ENCODE measurements at regions not wholly inside any gene's neighbourhood (a gene's known extent, or its start where the extent isn't known, plus 50 kb on each side); places are given as distances from the start of the nearest gene placed in this dataset.
"Not testable (repeated sequence)": the region's sequence is repeated elsewhere in the genome, so short reads cannot be mapped to it uniquely, and the experiment has no call there.

GRCh38 chr5:15117688-15118087 is 246.1 kb upstream of the ANKH start:
- H3K4me3 Mint-ChIP-seq, result no peak overlapping the region
- peaks cover 8% of the 10 kb centered on the region in 2 donors for H3K9me3 Mint-ChIP-seq
- H3K4me1 Mint-ChIP-seq (ENCODE audit: low read depth), result no peaks in the 10 kb centered on the region
- no peak for DNase-seq
- peaks cover 0 to 7% of the 10 kb centered on the region in 2 donors for H3K36me3 Mint-ChIP-seq (ENCODE audit: insufficient read depth in 2 of 2)
- H3K27me3 Mint-ChIP-seq (ENCODE audit: low read depth), result no peaks in the 10 kb centered on the region
- ATAC-seq (replicated peaks in 1 of 2), result no peak
- no peak overlapping the region for H3K27ac Mint-ChIP-seq

- peaks cover 0 to 6% of the 10 kb centered on the region in 2 donors for H3K36me3 Mint-ChIP-seq (ENCODE audit: insufficient read depth in 2 of 2)
- no peak overlapping the region for H3K4me3 Mint-ChIP-seq
- ATAC-seq (replicated peaks in 1 of 2), result no peak
- H3K4me1 Mint-ChIP-seq (ENCODE audit: low read depth), result no peaks in the 10 kb centered on the region
- H3K27ac Mint-ChIP-seq, result peak overlapping the region; percentile 48
- no peaks in the 10 kb centered on the region for H3K27me3 Mint-ChIP-seq (ENCODE audit: low read depth)
- peaks cover 7 to 8% of the 10 kb centered on the region in 2 donors for H3K9me3 Mint-ChIP-seq
- DNase-seq, result no peak
Observed at GRCh38 chr5:15116996-15117395, 245.4 kb upstream of the ANKH start.

GRCh38 chr5:15106530-15107283 is 235.1 kb upstream of the ANKH start:
- no peaks in the 10 kb centered on the region for H3K4me1 Mint-ChIP-seq (ENCODE audit: low read depth)
- H3K9me3 Mint-ChIP-seq, result no peaks in the 10 kb centered on the region
- DNase-seq (no peak), ATAC-seq (replicated peaks in 1 of 2) (no peak)
- H3K27me3 Mint-ChIP-seq (ENCODE audit: low read depth), result no peaks in the 10 kb centered on the region
- H3K27ac Mint-ChIP-seq, result no peak overlapping the region
- H3K36me3 Mint-ChIP-seq (ENCODE audit: insufficient read depth in 2 of 2), result no peaks in the 10 kb centered on the region
- H3K4me3 Mint-ChIP-seq, result no peak overlapping the region

GRCh38 chr5:15105799-15106393 is 234.3 kb upstream of the ANKH start:
- peak; percentile 43 to 47 for ATAC-seq (replicated peaks in 1 of 2)
- no peaks in the 10 kb centered on the region for H3K9me3 Mint-ChIP-seq
- H3K4me1 Mint-ChIP-seq (ENCODE audit: low read depth), result no peaks in the 10 kb centered on the region
- no peaks in the 10 kb centered on the region for H3K27me3 Mint-ChIP-seq (ENCODE audit: low read depth)
- peak; percentile 25 to 40 for DNase-seq
- no peak overlapping the region for H3K4me3 Mint-ChIP-seq
- H3K27ac Mint-ChIP-seq, result no peak overlapping the region
- no peaks in the 10 kb centered on the region for H3K36me3 Mint-ChIP-seq (ENCODE audit: insufficient read depth in 2 of 2)

- H3K4me1 Mint-ChIP-seq (ENCODE audit: low read depth), result no peaks in the 10 kb centered on the region
- no peak overlapping the region for H3K27ac Mint-ChIP-seq
- DNase-seq (no peak), ATAC-seq (replicated peaks in 1 of 2) (no peak)
- H3K36me3 Mint-ChIP-seq (ENCODE audit: insufficient read depth in 2 of 2), result peaks cover 0 to 2% of the 10 kb centered on the region in 2 donors
- H3K4me3 Mint-ChIP-seq, result no peak overlapping the region
- H3K27me3 Mint-ChIP-seq (ENCODE audit: low read depth), result no peaks in the 10 kb centered on the region
- H3K9me3 Mint-ChIP-seq, result peaks cover 0 to 5% of the 10 kb centered on the region in 2 donors
Observed at GRCh38 chr5:15103864-15104263, 232.3 kb upstream of the ANKH start.

GRCh38 chr5:15103130-15103529 is 231.6 kb upstream of the ANKH start:
- ATAC-seq (replicated peaks in 1 of 2) (peak in 1 of 2 donors; percentile 50), DNase-seq (peak in 1 of 2 donors; percentile 13)
- H3K27me3 Mint-ChIP-seq (ENCODE audit: low read depth), result no peaks in the 10 kb centered on the region
- H3K4me1 Mint-ChIP-seq (ENCODE audit: low read depth), result no peaks in the 10 kb centered on the region
- H3K36me3 Mint-ChIP-seq (ENCODE audit: insufficient read depth in 2 of 2), result peaks cover 0 to 2% of the 10 kb centered on the region in 2 donors
- H3K9me3 Mint-ChIP-seq, result peaks cover 0 to 5% of the 10 kb centered on the region in 2 donors
- H3K4me3 Mint-ChIP-seq, result no peak overlapping the region
- peak overlapping the region; percentile 41 for H3K27ac Mint-ChIP-seq

- no peaks in the 10 kb centered on the region for H3K4me1 Mint-ChIP-seq (ENCODE audit: low read depth)
- H3K4me3 Mint-ChIP-seq, result no peak overlapping the region
- DNase-seq, result no peak
- H3K27ac Mint-ChIP-seq, result no peak overlapping the region
- H3K9me3 Mint-ChIP-seq, result peaks cover 2 to 6% of the 10 kb centered on the region in 2 donors
- peaks cover 0 to 2% of the 10 kb centered on the region in 2 donors for H3K36me3 Mint-ChIP-seq (ENCODE audit: insufficient read depth in 2 of 2)
- ATAC-seq (replicated peaks in 1 of 2), result no peak
- no peaks in the 10 kb centered on the region for H3K27me3 Mint-ChIP-seq (ENCODE audit: low read depth)
Observed at GRCh38 chr5:15097552-15097951, 226.0 kb upstream of the ANKH start.

- not testable (repeated sequence) for H3K27ac Mint-ChIP-seq; H3K9me3 Mint-ChIP-seq; ATAC-seq (replicated peaks in 1 of 2); H3K4me1 Mint-ChIP-seq (ENCODE audit: low read depth); H3K4me3 Mint-ChIP-seq; H3K27me3 Mint-ChIP-seq (ENCODE audit: low read depth); DNase-seq; H3K36me3 Mint-ChIP-seq (ENCODE audit: insufficient read depth in 2 of 2)
Observed at GRCh38 chr5:15096686-15097085, 225.1 kb upstream of the ANKH start.

GRCh38 chr5:15092801-15093200 is 221.2 kb upstream of the ANKH start:
- Mint-ChIP-seq H3K36me3 (ENCODE audit: insufficient read depth in 2 of 2) (no peaks in the 10 kb centered on the region), H3K27me3 (ENCODE audit: low read depth) (no peaks in the 10 kb centered on the region), H3K4me1 (ENCODE audit: low read depth) (no peaks in the 10 kb centered on the region), H3K27ac (no peak overlapping the region), H3K9me3 (peaks cover 6 to 7% of the 10 kb centered on the region in 2 donors), H3K4me3 (no peak overlapping the region)
- ATAC-seq (replicated peaks in 1 of 2) (no peak), DNase-seq (no peak)

- Mint-ChIP-seq H3K4me1 (ENCODE audit: low read depth) (no peaks in the 10 kb centered on the region), H3K36me3 (ENCODE audit: insufficient read depth in 2 of 2) (no peaks in the 10 kb centered on the region), H3K27me3 (ENCODE audit: low read depth) (no peaks in the 10 kb centered on the region), H3K4me3 (no peak overlapping the region), H3K9me3 (peaks cover 4 to 6% of the 10 kb centered on the region in 2 donors), H3K27ac (no peak overlapping the region)
- no peak for DNase-seq
- ATAC-seq (replicated peaks in 1 of 2), result no peak
Observed at GRCh38 chr5:15085671-15086070, 214.1 kb upstream of the ANKH start.

- Mint-ChIP-seq H3K27ac (no peak overlapping the region), H3K4me1 (ENCODE audit: low read depth) (no peaks in the 10 kb centered on the region), H3K9me3 (peaks cover 0 to 2% of the 10 kb centered on the region in 2 donors), H3K4me3 (no peak overlapping the region), H3K27me3 (ENCODE audit: low read depth) (peaks cover 5% of the 10 kb centered on the region), H3K36me3 (ENCODE audit: insufficient read depth in 2 of 2) (no peaks in the 10 kb centered on the region)
- ATAC-seq (replicated peaks in 1 of 2) (no peak), DNase-seq (no peak)
Observed at GRCh38 chr5:15082096-15082495, 210.5 kb upstream of the ANKH start.

- no peak for ATAC-seq (replicated peaks in 1 of 2)
- H3K4me3 Mint-ChIP-seq, result no peak overlapping the region
- peaks cover 0 to 2% of the 10 kb centered on the region in 2 donors for H3K9me3 Mint-ChIP-seq
- H3K4me1 Mint-ChIP-seq (ENCODE audit: low read depth), result no peaks in the 10 kb centered on the region
- H3K36me3 Mint-ChIP-seq (ENCODE audit: insufficient read depth in 2 of 2), result no peaks in the 10 kb centered on the region
- DNase-seq, result no peak
- H3K27me3 Mint-ChIP-seq (ENCODE audit: low read depth), result peaks cover 5% of the 10 kb centered on the region
- H3K27ac Mint-ChIP-seq, result no peak overlapping the region
Observed at GRCh38 chr5:15080219-15080618, 208.6 kb upstream of the ANKH start.

- Mint-ChIP-seq H3K36me3 (ENCODE audit: insufficient read depth in 2 of 2) (no peaks in the 10 kb centered on the region), H3K4me1 (ENCODE audit: low read depth) (no peaks in the 10 kb centered on the region), H3K27me3 (ENCODE audit: low read depth) (peaks cover 5% of the 10 kb centered on the region), H3K4me3 (no peak overlapping the region), H3K27ac (no peak overlapping the region), H3K9me3 (peaks cover 0 to 2% of the 10 kb centered on the region in 2 donors)
- ATAC-seq (replicated peaks in 1 of 2), result no peak
- no peak for DNase-seq
Observed at GRCh38 chr5:15079566-15079965, 208.0 kb upstream of the ANKH start.

- peaks cover 5% of the 10 kb centered on the region for H3K27me3 Mint-ChIP-seq (ENCODE audit: low read depth)
- H3K4me1 Mint-ChIP-seq (ENCODE audit: low read depth), result no peaks in the 10 kb centered on the region
- H3K27ac Mint-ChIP-seq, result no peak overlapping the region
- no peaks in the 10 kb centered on the region for H3K36me3 Mint-ChIP-seq (ENCODE audit: insufficient read depth in 2 of 2)
- DNase-seq (no peak), ATAC-seq (replicated peaks in 1 of 2) (no peak)
- H3K9me3 Mint-ChIP-seq, result no peaks in the 10 kb centered on the region
- no peak overlapping the region for H3K4me3 Mint-ChIP-seq
Observed at GRCh38 chr5:15074651-15075050, 203.1 kb upstream of the ANKH start.

All from activated T-cell treated with anti-CD3 and anti-CD28 coated beads, Interleukin-2, amount 50 U/mL, for 72 hours (primary cell).